ENCODE measurements at regions not wholly inside any gene's neighbourhood (a gene's known extent, or its start where the extent isn't known, plus 50 kb on each side); places are given as distances from the start of the nearest gene placed in this dataset.
"Not testable (repeated sequence)": the region's sequence is repeated elsewhere in the genome, so short reads cannot be mapped to it uniquely, and the experiment has no call there.

DNA sequence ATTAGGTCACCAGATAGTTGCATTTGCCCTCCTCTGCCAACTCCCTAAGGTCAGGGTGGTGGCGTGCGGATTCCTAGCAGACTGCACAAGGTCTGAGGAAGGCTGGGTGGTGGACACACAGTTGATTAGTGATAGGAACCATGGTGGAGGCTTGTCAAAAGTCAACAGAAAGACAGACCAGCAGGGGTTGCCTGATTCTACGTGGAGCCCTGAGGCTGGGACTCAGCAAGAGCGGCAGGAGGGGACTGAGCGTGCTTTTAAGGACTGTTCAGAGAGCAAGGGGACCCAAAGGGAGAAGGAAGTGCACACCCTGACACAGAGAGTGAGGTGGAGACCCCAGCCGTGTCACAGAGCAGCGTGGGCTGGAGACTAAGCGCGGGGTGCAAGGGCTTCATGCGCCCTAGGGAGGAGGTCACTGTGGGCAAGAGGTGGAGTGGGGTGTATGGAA, 513.2 kb downstream of the RNF144A start:
- no peak for DNase-seq (ENCODE audit: low spot score)

DNA sequence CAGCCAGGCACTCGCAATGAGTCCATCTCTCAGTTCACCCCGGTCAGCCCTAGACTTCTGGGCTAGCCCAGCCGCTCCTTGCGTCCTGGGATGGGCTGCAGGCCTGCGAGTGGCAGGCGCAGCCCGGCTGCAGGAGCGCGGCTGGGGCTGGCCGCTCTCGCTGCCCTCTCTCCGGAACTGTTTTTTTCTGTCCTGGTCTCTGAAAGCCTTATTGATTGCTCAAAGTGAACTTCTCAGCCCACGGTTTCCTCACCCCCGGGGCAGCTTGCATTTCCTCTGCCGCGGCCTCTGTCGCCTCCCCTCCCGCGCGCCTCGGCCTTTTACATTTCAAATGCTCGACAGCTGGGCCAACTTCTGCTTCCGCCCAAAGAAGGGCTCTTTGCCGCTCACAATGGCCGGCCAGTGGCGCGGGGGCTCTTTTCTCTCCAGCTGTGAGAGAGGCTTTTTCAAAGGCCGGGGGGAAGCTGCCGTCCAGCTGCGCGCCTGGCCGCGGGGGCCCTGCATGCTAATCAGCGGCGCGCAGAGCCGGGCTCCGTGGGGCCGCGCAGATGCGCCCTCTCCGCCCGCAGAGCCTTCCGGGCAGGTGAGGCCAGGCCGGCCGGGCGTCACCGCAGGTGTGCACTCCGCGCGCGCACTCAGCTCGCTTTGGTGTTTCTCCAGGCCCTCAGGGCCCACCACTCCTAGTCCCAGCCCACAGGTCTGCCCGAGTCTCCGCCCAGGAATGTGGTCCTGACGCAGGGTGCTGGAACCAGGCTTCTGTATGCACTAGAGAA, 513.8 kb downstream of the RNF144A start:
- DNase-seq (ENCODE audit: low spot score): no peak

DNA sequence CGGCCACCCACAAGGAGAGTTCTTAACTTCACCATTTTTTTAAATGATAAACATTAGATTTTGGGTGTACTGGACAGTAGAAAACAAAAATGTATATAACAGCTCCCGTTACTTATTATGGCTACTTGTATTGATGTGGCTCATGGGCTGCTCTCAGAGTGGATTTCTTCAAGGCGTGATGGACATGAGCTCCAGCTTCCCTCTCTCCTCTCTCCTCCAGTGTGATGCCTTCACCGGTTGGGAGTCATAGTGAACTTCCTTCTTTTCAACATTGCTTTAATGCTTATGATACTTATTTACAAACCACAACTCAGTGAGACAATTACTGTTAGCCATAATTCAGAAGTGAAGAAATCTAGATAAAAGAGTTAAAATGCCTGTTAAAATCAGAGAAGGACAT, 515.2 kb downstream of the RNF144A start:
- no peak for DNase-seq (ENCODE audit: low spot score)

DNA sequence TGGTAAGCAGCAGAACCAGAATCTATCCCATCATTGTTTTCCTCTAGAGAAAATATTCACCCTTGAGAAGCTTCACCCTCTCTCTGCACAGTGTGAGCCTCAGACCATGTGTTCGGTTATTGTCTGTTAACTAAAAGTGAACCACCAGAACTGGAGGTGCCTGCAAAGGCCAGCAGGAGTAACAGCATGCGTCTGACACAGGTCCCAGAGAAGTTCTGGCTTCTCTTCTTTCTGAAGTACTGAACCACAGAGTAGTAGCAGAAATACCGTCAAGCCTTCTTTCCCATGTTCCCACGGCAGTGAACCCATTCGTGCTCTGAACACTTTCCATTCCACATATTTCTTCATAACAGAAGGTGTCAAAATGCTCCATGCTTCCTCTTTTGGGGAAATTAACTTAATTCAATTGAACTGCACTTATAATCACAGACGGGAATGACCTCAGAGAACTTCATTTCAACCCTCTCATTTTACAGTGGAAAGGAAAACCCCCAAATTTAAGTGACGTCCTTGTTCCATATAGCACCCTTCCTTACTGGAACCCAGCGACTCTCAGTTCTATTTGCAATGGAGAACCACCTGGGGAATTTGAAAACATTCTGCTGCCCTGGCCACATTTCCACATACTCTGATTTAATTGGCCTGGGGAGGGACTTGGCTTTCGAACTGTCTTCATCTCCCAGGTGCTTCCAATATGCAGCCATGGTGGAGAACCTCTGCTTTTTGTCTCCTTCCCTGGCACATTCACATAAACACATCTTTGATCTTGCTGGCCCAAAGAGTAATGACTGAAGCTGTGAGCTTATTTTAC, 519.1 kb downstream of the RNF144A start:
- DNase-seq (ENCODE audit: low spot score): no peak

DNA sequence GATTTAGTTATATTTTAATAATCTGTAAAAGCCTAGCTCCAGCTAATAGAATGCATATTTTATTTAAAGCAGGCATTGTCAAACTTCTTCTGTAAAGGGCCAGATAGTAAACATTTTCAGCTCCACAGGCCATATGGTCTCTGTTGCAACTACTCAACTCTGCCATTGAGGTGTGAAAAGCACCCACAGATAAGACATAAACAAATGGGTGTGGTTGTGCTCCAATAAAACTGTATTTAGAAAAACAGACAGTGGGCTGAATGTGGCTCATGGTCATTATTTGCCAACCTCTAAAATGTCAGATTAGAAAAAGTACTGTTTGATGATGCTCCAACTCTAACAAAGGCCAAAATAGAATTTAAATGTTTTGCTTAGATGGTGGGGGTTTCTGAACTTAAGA, 519.9 kb downstream of the RNF144A start:
- DNase-seq (ENCODE audit: low spot score): no peak

DNA sequence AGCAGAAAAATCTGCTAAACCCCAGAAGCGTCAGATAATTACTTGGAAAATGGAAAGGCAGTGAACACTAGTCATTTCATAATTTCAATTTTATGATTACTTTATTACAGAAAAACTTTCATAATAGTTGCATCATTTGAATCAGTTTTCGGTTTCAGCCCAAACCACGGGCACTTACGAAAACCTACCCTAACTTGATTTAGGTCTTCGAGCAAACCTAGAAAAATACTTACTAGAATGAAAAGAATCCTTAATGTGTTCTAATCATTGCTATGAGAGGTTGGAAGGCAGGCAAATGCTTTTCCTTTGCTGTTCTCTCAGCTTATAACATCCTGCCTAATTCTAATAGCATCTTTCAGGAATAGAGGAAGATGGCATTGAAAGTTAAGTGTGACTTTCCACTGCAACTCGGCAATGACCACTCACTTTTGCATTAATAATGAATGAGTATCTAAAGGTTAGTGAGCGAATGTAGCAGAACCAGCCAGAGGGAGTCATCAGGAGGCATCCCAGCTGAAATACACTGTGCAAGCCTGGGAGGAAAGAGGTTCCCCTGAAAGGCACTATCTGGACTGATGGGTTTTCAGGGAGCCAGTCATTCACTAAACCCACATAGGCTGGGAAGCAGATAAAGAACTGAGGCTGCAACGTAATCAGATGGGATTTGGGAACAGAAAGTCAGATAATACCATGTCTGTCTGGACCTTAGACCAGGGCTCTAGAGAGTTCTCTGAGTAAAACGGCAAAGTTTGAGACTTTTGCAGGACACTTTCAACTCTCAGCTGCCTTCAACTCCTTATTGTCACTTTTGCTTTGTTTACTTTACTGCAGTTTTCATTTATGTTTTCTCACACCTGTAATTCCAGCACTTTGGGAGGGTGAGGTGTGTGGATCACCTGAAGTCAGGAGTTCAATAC, 520.8 kb downstream of the RNF144A start:
- no peak for DNase-seq (ENCODE audit: low spot score)

DNA sequence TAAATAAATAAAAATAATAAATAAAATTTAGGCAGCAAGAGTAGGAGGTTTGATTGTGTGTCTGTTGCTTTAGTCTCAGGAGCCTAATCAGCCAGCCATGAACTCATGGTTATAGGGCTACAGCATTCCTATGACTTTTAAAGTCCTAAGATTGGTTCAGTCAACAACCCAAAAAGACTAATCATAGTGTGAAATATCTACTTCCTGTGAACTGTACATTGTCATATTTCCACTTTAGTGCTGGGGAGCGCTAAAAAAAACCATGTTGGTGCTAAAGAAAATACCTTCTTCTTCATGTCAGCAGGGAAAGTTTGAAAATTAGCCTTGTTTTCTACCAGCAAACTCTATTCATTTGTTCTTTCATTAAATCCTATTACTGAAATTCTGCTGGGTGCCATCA, 521.6 kb downstream of the RNF144A start:
- DNase-seq (ENCODE audit: low spot score): no peak

DNA sequence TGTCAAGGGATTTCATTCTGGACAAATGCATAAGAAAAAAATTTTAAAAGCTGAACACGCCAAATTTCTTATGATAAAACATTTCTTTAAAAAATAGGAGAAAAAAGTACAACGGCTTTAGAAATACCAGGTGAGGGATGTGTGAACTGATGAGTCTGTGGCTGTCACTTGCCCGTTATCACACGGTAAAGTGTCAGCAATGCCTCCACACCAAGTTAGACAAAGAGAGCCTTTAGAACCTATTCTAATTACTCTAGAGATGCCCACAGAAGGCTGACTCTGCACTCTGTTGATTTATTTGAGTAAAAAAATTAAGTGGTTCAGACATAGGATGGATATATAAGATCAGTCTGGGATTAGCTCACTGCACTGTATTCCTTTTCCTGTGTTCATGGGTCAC, 523.8 kb downstream of the RNF144A start:
- DNase-seq (ENCODE audit: low spot score): no peak

DNA sequence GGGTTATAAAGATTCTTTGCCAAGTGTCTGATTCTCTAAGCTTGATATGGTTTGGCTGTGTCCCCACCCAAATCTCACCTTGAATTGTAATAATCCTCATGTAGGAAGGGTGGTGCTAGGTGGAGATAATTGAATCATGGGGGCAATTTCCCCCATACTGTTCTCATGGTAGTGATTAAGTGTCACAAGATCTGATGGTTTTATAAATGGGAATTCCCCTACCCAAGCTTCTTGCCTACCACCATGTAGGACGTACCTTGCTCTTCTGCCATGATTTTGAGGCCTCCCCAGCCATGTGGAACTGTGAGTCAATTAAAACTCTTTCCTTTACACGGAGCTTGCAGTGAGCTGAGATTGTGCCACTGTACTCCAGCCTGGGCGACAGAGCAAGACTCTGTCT, 524.6 kb downstream of the RNF144A start:
- not testable (repeated sequence) for DNase-seq (ENCODE audit: low spot score)

DNA sequence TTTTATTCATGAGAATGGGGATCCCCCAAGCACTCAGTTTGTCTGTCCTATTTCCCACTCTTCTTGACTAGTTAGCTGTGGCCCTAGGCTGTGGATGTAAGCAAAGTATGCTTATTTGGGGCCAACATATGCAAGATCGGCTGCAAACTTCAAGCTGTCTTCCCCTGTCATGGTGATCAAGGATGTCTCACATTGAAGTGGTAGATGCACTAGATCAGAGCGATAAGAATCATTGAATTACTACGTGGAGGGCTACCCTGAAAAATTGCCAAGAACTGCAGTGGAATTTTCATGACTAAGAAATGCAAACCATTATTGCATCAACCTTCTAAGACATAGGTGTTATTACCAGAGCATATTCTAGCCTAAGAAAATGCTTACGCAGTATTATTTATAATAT, 527.4 kb downstream of the RNF144A start:
- DNase-seq (ENCODE audit: low spot score): no peak

DNA sequence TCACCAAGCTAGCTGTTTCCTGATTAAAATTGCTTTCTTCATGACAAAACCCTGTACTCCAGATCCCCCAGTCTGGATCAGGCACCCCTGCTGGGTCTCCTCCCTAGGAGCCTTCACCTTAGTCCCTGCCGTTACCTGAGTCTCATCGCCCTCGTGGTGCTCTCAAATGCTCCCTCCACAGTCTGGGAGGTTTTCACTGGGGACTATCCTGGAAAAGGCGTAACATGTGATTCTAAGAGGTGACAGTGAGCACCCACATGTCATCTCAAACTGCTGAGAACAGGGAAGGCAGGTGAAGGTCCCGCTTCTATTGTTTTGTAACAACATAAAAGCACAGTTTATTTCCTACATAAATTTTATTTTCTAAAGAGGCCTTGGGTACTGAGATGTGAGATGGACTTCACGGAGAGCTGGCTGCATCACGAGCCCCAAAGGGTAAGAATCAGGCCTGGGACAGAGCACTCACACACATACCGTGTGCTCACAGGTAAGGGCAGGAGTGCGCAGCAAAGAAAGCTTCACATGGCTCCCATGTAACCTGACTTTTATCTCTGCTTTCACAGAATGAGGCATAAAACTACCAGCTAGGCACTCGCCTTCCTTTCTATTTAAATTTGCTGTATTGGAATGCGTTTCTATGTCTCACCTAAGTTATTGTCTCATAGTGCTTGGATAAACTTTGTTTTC, 531.5 kb downstream of the RNF144A start:
- no peak for DNase-seq (ENCODE audit: low spot score)

DNA sequence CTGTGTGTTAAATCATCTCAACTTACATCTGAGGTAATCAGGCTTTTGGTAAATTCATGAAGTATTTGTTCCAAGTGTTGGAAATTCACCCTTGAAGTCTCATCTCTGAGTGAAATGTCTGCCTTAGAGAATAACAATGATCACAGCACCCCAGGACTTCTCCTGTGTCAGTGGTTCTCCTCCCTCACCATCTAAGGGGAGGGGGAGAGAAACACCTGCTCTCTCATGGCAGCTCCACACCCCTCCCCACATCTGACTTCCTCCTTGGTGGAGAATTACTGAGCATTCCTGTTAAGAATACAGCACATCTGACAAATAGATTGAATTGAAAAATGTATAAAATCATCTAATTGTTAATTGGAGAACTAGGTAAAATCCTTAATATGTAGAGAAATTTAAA, 532.1 kb downstream of the RNF144A start:
- DNase-seq (ENCODE audit: low spot score): no peak

DNA sequence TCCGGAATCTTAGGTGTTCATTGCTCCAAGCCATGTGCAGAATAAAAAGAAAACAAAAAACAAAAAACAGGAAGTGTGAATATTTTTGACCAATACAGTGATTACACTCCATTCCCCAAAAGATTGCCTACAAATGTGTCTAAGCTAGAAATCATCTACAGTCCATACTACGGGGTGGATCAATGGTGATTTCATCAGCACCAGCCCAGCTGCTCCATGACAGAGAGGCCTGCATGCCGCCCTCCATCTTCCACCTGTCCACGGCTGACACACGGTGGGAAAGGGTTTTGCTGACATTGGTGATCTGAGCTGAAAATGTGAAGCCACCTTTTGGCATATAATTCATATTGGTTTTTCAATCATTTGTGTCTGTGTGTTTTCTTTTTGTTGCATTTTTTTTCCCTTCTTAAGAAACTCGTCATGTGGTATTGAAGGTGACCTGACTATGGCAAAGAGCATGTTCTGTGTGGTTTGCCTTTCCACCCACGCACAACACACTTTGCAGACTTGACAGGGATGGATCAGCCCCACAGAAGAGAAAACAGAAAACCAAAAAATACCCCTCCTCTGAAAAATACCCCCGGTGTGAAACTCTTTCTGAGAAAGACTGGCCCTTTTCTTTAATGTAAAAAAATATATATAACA, 533.1 kb downstream of the RNF144A start:
- DNase-seq (ENCODE audit: low spot score): no peak

DNA sequence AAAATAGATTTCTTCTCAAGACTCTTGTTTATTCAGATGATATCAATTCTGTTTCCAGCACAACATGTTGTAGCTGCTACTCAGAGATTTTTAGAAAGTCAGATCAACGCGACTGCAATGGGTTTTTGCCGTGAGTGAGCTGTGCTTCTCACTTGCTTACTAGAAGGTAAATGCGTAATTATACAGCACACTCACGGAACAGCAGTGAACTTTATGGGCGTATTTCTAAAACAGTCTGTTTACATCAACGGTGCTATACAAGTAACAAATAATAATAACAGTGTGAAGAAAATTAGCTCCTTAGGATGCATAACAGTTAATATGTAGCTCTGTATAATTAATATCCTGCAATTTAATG, 533.6 kb downstream of the RNF144A start:
- DNase-seq (ENCODE audit: low spot score): no peak

DNA sequence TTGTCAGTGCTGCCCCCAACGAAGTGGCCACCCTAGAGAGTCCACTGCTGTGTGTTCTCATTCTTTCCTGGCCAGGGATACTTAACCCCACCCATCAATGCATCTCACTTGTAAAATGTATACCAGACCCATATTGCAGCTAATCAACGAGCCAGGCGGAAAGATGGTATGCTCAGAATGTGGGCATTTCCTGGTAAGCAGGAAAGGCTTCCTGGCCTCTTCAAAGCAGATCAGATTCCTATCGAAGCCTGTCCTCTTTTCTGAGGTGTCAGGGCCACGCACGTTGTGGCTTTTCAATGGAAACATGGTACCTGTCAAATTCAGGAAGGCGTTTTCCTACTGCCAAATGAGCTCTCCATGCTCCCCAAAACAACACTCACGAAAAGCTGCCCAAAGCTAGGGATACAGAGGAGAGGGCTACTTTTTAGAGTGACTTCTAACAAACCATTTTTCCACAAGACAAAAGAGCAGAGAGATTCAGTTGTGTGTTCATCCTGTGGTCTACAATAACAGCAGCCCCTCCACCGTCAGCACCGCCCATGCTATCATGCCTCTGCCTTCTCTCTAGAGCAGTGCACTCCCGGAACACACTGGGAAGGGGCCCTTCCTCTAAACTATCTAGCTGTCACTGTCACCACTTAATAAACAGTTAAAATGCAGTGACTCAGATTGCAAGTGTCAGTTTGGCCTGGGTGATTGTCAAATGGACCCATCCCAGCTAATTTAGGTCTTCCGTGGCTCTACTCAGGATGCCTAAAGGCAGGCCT, 535.1 kb downstream of the RNF144A start:
- DNase-seq (ENCODE audit: low spot score): no peak

DNA sequence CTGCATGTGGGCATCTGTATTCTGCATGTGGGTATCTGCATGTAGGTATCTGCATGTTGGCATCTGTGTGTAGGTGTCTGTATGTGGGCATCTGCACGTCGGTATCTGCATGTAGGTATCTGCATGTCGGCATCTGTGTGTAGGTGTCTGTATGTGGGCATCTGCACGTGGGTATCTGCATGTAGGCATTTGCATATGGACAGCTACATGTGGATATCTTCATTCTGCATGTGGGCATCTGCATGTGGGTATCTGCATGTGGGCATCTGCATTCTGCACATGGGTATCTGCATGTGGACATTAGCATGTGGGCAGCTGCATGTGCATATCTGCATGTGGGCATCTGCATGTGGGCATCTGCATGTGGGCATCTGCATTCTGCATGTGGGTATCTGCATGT, 537.4 kb downstream of the RNF144A start:
- no peak for DNase-seq (ENCODE audit: low spot score)

DNA sequence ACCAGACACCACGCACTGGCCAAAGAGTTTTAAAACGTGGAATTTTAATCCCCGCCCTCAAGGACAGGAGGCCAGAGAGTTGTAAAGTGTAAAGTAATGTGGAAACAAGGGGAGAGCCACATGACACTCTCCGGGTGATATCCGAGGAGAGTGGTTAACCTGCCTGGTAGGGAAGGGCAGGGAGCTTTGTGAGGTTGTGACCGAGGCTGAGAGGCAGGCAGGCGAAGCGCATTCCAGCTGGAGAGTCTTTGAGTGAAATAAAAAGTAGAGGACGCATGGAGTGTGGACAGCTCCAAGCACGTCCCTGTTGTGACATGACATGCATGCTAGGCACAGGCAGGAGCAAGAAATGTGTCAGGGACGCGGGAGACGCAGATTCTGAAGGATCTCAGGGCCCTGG, 539.5 kb downstream of the RNF144A start:
- no peak for DNase-seq (ENCODE audit: low spot score)

DNA sequence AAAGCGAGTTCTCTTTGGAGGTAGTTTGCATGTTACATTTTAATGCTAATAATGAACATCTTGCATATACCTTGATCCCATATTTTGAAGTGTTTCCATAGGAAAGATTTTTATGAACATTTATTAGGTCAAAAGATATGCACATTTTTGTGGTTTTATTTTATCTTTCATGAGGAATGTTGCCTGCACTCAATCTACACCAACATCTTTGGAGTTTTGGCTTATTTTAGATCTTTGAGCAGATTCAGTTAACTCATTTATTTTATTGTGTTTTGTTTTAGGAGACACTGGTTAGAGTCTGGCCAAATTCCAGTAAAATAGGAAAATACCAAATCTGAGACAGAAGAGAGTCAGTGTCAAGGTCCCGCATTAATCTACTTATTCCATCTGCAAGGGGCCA, 540.9 kb downstream of the RNF144A start:
- no peak for DNase-seq (ENCODE audit: low spot score)

DNA sequence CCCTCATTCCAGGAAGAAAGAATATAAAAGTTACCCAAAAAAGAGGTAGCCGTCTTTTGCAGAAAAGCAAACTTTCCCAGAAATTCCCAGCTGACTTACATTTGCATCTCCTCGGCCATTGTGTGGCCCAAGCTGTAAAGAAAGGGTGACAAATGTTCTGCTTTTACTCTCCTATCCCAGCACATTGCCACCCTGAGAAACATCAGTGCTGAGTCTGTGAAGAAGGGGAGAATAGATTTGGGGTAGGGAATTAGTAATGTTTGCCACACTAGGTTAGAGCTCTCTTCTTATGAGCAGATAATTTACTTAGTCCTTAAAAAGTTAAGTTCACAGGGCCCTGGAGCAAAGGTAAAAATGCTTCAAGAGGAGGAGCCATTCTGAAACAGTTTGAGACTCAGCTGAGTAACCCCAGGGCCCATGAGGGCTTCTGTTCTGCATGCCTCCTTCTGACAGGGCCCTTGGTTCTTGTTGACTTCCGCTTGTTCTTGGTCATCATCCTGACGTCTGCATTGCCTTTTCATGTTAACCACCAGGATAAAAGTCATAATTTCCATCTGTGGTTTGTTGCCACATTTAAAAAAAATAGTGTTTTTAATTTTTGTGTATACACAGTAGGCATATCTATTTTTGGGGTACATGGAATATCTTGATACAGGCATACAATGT, 550.7 kb downstream of the RNF144A start:
- no peak for DNase-seq (ENCODE audit: low spot score)

DNA sequence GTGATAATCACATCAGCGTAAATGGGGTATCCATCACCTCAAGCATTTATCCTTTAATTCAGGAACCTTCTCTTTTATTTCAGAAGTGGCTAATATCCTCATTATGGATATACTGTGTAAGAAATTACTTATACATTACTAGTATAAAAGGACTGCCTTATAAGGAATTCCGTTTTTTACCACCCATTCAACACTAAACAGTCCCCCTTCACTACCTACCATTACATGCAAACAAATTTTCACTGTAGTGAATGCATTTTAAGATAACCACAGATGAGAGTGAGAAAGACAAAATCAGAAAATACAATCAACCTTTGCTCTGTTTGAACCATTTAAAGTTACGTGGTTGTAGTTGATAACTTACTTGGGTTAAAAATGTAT, 551.2 kb downstream of the RNF144A start:
- DNase-seq (ENCODE audit: low spot score): no peak
